Stimulated activated CD8-positive, alpha-beta memory T cell treated with anti-CD3 and anti-CD28 coated beads, Interleukin-4, amount 100 ng/mL, for 48 hours (primary cell): ENCODE measurements at regions not wholly inside any gene's neighbourhood (a gene's known extent, or its start where the extent isn't known, plus 50 kb on each side); places are given as distances from the start of the nearest gene placed in this dataset.

ENCODE experiments used
- DNase-seq: peaks from one replicate; pipeline ENCODE4 v3.0.0-alpha.2; 2020

GRCh38 chr9:93875330-93875729 is 79.8 kb downstream of the BARX1 start:
- DNase-seq, result no peak

GRCh38 chr9:93874242-93874641 is 80.9 kb downstream of the BARX1 start:
- DNase-seq, result no peak

GRCh38 chr9:93871286-93871685 is 83.9 kb downstream of the BARX1 start:
- DNase-seq, result no peak

GRCh38 chr9:93869863-93870262 is 85.3 kb downstream of the BARX1 start:
- DNase-seq, result no peak

GRCh38 chr9:93869088-93869487 is 86.1 kb downstream of the BARX1 start:
- no peak for DNase-seq

GRCh38 chr9:93865716-93866115 is 89.4 kb downstream of the BARX1 start:
- DNase-seq, result no peak

- no peak for DNase-seq
Observed at GRCh38 chr9:93865245-93865644, 89.9 kb downstream of the BARX1 start.

GRCh38 chr9:93864840-93865239 is 90.3 kb downstream of the BARX1 start:
- no peak for DNase-seq

GRCh38 chr9:93864032-93864431 is 91.1 kb downstream of the BARX1 start:
- no peak for DNase-seq

- DNase-seq, result no peak
Observed at GRCh38 chr9:93862877-93863545, 92.1 kb downstream of the BARX1 start.

- no peak for DNase-seq
Observed at GRCh38 chr9:93861736-93862358, 93.3 kb downstream of the BARX1 start.

GRCh38 chr9:93860694-93861658 is 94.2 kb downstream of the BARX1 start:
- DNase-seq, result no peak

GRCh38 chr9:93859431-93860215 is 95.5 kb downstream of the BARX1 start:
- no peak for DNase-seq

GRCh38 chr9:93857528-93857927 is 97.6 kb downstream of the BARX1 start:
- no peak for DNase-seq

GRCh38 chr9:93852728-93853127 is 102.4 kb downstream of the BARX1 start:
- DNase-seq, result no peak

- no peak for DNase-seq
Observed at GRCh38 chr9:93846349-93846748, 108.8 kb downstream of the BARX1 start.

GRCh38 chr9:93843396-93843795 is 111.8 kb downstream of the BARX1 start:
- no peak for DNase-seq

GRCh38 chr9:93830606-93831005 is 124.5 kb downstream of the BARX1 start:
- no peak for DNase-seq

GRCh38 chr9:93830012-93830596 is 125.1 kb downstream of the BARX1 start:
- DNase-seq, result no peak

GRCh38 chr9:93829271-93830011 is 125.7 kb downstream of the BARX1 start:
- DNase-seq, result no peak

- no peak for DNase-seq
Observed at GRCh38 chr9:93828331-93829097, 126.6 kb downstream of the BARX1 start.
